SK-N-SH (cell line): ENCODE measurements at regions not wholly inside any gene's neighbourhood (a gene's known extent, or its start where the extent isn't known, plus 50 kb on each side); places are given as distances from the start of the nearest gene placed in this dataset.

Experiments used
- CTCF ChIA-PET: fragments of 300-600, 350-600 bp; formaldehyde crosslinking; extraction: SDS; loops from one replicate; lab custom pipeline; 2021; lab: Yijun Ruan, JAX
- POLR2A ChIA-PET: fragments of 350-600 bp; sonication (Branson Sonifier 250); formaldehyde crosslinking; extraction: SDS; loops from one replicate; lab custom pipeline; 2020; ENCODE audit warnings: antibody characterized with exemption, inconsistent platforms; lab: Yijun Ruan, JAX
- DNase-seq: peaks from one replicate; pipeline ENCODE4 v3.0.0; 2012
- H2AFZ ChIP-seq: fragments of 200-600 bp; sonication (generic); 2 replicates; pipeline ENCODE4 v1.8.1; 2016; ENCODE audit warnings: antibody characterized with exemption, mild to moderate bottlenecking, low read depth
- H3F3A ChIP-seq: fragments of 200-600 bp; sonication (generic); replicated peaks from 2 replicates; pipeline ENCODE3; 2016; ENCODE audit warnings: antibody characterized with exemption, mild to moderate bottlenecking; ENCODE audit not compliant: insufficient read depth
- H3K27ac ChIP-seq, 2 experiments: fragments of 200-500 bp in 1 of 2; fragments of 200-600 bp in 1 of 2; sonication (Bioruptor generic) in 1 of 2; sonication (generic), shearing (Covaris generic) in 1 of 2; 2 replicates each; pipeline versions ENCODE4 v1.5.1 to v1.6.1; 2014 to 2016; ENCODE audit warnings: low read depth in 2 of 2, inconsistent platforms in 1 of 2, low read length in 1 of 2, mild to moderate bottlenecking in 1 of 2, mixed read lengths in 1 of 2
- H3K27me3 ChIP-seq: fragments of 200-600 bp; sonication (generic), shearing (Covaris generic); 2 replicates; pipeline ENCODE4 v1.6.1; 2016; ENCODE audit warnings: mixed run types; ENCODE audit not compliant: insufficient read depth
- H3K36me3 ChIP-seq, 2 experiments: fragments of 200-500 bp in 1 of 2; fragments of 200-600 bp in 1 of 2; sonication (Bioruptor generic) in 1 of 2; sonication (generic) in 1 of 2; replicated peaks in 1 of 2; 2 replicates each; pipeline versions ENCODE3 to v1.5.1; 2014 to 2016; ENCODE audit warnings: low read length in 1 of 2, mild to moderate bottlenecking in 1 of 2; ENCODE audit not compliant: insufficient read depth in 2 of 2, control insufficient read depth in 1 of 2
- H3K4me1 ChIP-seq, 2 experiments: fragments of 200-500 bp in 1 of 2; fragments of 200-600 bp in 1 of 2; sonication (Bioruptor generic) in 1 of 2; sonication (generic), shearing (Covaris generic) in 1 of 2; 2 replicates each; pipeline versions ENCODE4 v1.5.1 to v1.6.1; 2014 to 2016; ENCODE audit warnings: low read depth in 1 of 2, low read length in 1 of 2, mixed run types in 1 of 2; ENCODE audit not compliant: insufficient read depth in 2 of 2, control insufficient read depth in 1 of 2
- H3K4me2 ChIP-seq: fragments of 200-600 bp; sonication (generic), shearing (Covaris generic); 2 replicates; pipeline ENCODE4 v1.6.1; 2017; ENCODE audit warnings: mixed run types
- H3K4me3 ChIP-seq, 2 experiments: fragments of 200-500 bp in 1 of 2; fragments of 200-600 bp in 1 of 2; sonication (Bioruptor generic) in 1 of 2; sonication (generic), shearing (Covaris generic) in 1 of 2; 2 replicates each; pipeline versions ENCODE4 v1.5.1 to v1.8.1; 2014 to 2016; ENCODE audit warnings: low read depth in 2 of 2, inconsistent platforms in 1 of 2, low read length in 1 of 2, mild to moderate bottlenecking in 1 of 2, mixed read lengths in 1 of 2, moderate library complexity in 1 of 2
- H3K79me2 ChIP-seq: fragments of 200-600 bp; sonication (generic); 2 replicates; pipeline ENCODE4 v1.8.1; 2017; ENCODE audit warnings: mild to moderate bottlenecking; ENCODE audit not compliant: insufficient read depth
- H3K9ac ChIP-seq: fragments of 200-600 bp; sonication (generic); 2 replicates; pipeline ENCODE4 v1.6.1; 2017; ENCODE audit warnings: mixed run types
- H3K9me2 ChIP-seq: fragments of 200-600 bp; sonication (generic); 2 replicates; pipeline ENCODE4 v1.6.1; 2017; ENCODE audit warnings: mixed run types
- H3K9me3 ChIP-seq: fragments of 200-600 bp; sonication (generic); 2 replicates; pipeline ENCODE4 v1.6.1; 2017; ENCODE audit warnings: mixed run types, mild to moderate bottlenecking, moderate library complexity
- H4K20me1 ChIP-seq: fragments of 200-600 bp; sonication (generic); 2 replicates; pipeline ENCODE4 v1.6.1; 2017; ENCODE audit warnings: mild to moderate bottlenecking, mixed run types; ENCODE audit not compliant: insufficient read depth
- ELF1 ChIP-seq: IDR thresholded peaks from 2 replicates; pipeline ENCODE4 v1.4.0; 2012
- EZH2phosphoT487 ChIP-seq: fragments of 200-600 bp; sonication (generic); IDR thresholded peaks from 2 replicates; pipeline ENCODE4 v1.6.1; 2017; ENCODE audit warnings: low read depth, mixed run types, mild to moderate bottlenecking, antibody characterized with exemption, moderate library complexity, borderline replicate concordance
- FOSL2 ChIP-seq: IDR thresholded peaks from 2 replicates; pipeline ENCODE4 v1.4.0; 2012; ENCODE audit warnings: low read depth, mild to moderate bottlenecking, moderate library complexity, borderline replicate concordance
- GABPA ChIP-seq: IDR thresholded peaks from 2 replicates; pipeline ENCODE4 v1.4.0; 2012; ENCODE audit warnings: low read depth, mild to moderate bottlenecking
- JUND ChIP-seq: IDR thresholded peaks from 2 replicates; pipeline ENCODE4 v1.4.0; 2012
- NFIC ChIP-seq: IDR thresholded peaks from 2 replicates; pipeline ENCODE4 v1.4.0; 2012; ENCODE audit warnings: borderline replicate concordance
- NRF1 ChIP-seq: IDR thresholded peaks from 2 replicates; pipeline ENCODE4 v1.6.1; 2012; ENCODE audit warnings: low read depth, mild to moderate bottlenecking, low read length
- PBX3 ChIP-seq: IDR thresholded peaks from 2 replicates; pipeline ENCODE4; 2012
- RAD21 ChIP-seq: IDR thresholded peaks from 2 replicates; pipeline ENCODE4 v1.6.1; 2012; ENCODE audit warnings: mild to moderate bottlenecking, low read length
- RXRA ChIP-seq: IDR thresholded peaks from 2 replicates; pipeline ENCODE4 v1.4.0; 2012; ENCODE audit warnings: low read depth, mild to moderate bottlenecking, borderline replicate concordance
- SIN3A ChIP-seq: IDR thresholded peaks from 2 replicates; pipeline ENCODE4 v1.6.1; 2012; ENCODE audit warnings: low read depth, mild to moderate bottlenecking, low read length, moderate library complexity, borderline replicate concordance
- TAF1 ChIP-seq: IDR thresholded peaks from 2 replicates; pipeline ENCODE4 v1.6.1; 2012; ENCODE audit warnings: low read depth, mild to moderate bottlenecking, low read length, moderate library complexity, borderline replicate concordance
- USF2 ChIP-seq: fragments of 150-350 bp; IDR thresholded peaks from 2 replicates; pipeline ENCODE4 v1.6.1; 2017; ENCODE audit warnings: antibody characterized with exemption, low read length, low read depth, borderline replicate concordance
- WGBS: methylation state at CpG from one replicate; pipeline ENCODE4 v1.1.6; 2017; ENCODE audit warnings: low lambda C conversion rate; 5-methylcytosine and 5-hydroxymethylcytosine counted together
- TF ChIP-seq, protein P1 (sequence below): IDR thresholded peaks from 2 replicates; pipeline ENCODE4 v1.6.1; 2012; ENCODE audit warnings: mild to moderate bottlenecking, low read depth, low read length, moderate library complexity

- POLR2A ChIA-PET = no interaction called here
- DNase-seq = no peak
These were observed 1130.1 kb upstream of the CELF4 start for GRCh38 chr18:38695559-38696280.

More at GRCh38 chr18:38695559-38696280, 1130.1 kb upstream of the CELF4 start:
- no peaks in the 10 kb centered on the region for H3K79me2 ChIP-seq
- H3K9me3 ChIP-seq = no peaks in the 10 kb centered on the region
- no peaks in the 10 kb centered on the region for H3K27me3 ChIP-seq
- no peak overlapping the region for H2AFZ ChIP-seq
- H3K4me3 ChIP-seq = no peak overlapping the region
- H3K4me2 ChIP-seq = no peak overlapping the region
- CTCF ChIA-PET = no interaction called here
- H3K36me3 ChIP-seq = no peaks in the 10 kb centered on the region
- TF ChIP-seq NFIC (no peak), PBX3 (no peak), NRF1 (no peak), ELF1 (no peak), JUND (no peak), RAD21 (no peak), SIN3A (no peak), FOSL2 (no peak), TAF1 (no peak), RXRA (no peak), GABPA (no peak), EZH2phosphoT487 (no peak), USF2 (no peak)
- TF ChIP-seq, protein P1, sequence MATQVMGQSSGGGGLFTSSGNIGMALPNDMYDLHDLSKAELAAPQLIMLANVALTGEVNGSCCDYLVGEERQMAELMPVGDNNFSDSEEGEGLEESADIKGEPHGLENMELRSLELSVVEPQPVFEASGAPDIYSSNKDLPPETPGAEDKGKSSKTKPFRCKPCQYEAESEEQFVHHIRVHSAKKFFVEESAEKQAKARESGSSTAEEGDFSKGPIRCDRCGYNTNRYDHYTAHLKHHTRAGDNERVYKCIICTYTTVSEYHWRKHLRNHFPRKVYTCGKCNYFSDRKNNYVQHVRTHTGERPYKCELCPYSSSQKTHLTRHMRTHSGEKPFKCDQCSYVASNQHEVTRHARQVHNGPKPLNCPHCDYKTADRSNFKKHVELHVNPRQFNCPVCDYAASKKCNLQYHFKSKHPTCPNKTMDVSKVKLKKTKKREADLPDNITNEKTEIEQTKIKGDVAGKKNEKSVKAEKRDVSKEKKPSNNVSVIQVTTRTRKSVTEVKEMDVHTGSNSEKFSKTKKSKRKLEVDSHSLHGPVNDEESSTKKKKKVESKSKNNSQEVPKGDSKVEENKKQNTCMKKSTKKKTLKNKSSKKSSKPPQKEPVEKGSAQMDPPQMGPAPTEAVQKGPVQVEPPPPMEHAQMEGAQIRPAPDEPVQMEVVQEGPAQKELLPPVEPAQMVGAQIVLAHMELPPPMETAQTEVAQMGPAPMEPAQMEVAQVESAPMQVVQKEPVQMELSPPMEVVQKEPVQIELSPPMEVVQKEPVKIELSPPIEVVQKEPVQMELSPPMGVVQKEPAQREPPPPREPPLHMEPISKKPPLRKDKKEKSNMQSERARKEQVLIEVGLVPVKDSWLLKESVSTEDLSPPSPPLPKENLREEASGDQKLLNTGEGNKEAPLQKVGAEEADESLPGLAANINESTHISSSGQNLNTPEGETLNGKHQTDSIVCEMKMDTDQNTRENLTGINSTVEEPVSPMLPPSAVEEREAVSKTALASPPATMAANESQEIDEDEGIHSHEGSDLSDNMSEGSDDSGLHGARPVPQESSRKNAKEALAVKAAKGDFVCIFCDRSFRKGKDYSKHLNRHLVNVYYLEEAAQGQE = no peak
- H3K4me1 ChIP-seq = no peaks in the 10 kb centered on the region
- H3K9ac ChIP-seq = no peak overlapping the region
- H3F3A ChIP-seq = no peaks in the 10 kb centered on the region
- 24% methylated on average over 5 of the region's 5 CpGs for WGBS
- no peaks in the 10 kb centered on the region for H3K9me2 ChIP-seq
- H3K27ac ChIP-seq = no peak overlapping the region
- no peaks in the 10 kb centered on the region for H4K20me1 ChIP-seq
